HG03354 (cell line): ENCODE measurements at regions not wholly inside any gene's neighbourhood (a gene's known extent, or its start where the extent isn't known, plus 50 kb on each side); places are given as distances from the start of the nearest gene placed in this dataset.

Source experiments
- ATAC-seq: cut with Tn5 transposase; IDR thresholded peaks from one replicate; pipeline ENCODE4 v1.9.1; 2021; ENCODE audit warnings: mild to moderate bottlenecking; ENCODE audit not compliant: unreplicated experiment, poor library complexity, severe bottlenecking

- no peak for ATAC-seq
Observed at GRCh38 chr16:6377956-6378355, 954.7 kb upstream of the RBFOX1 start.

- no peak for ATAC-seq
Observed at GRCh38 chr16:6375465-6376075, 957.1 kb upstream of the RBFOX1 start.

- ATAC-seq, result no peak
Observed at GRCh38 chr16:6374821-6375220, 957.8 kb upstream of the RBFOX1 start.

DNA sequence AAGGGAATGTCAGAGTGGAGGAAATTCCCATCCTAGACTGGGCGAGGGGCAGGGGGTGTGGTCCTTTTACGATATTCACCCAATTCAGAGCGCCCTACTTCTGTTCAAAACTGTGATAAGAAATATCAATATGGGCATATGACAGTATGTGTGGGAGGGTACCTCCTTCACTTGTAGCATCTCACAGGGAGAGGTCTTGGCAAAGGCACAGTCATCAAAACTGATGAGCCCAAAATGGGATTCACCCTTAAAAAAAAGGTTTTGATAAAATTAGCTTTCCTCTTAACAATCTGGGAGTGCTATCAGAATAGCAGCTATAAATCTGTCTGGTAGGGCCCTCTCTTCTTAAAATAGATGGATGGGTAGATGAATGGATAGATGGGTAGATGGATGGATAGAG is 967.8 kb upstream of the RBFOX1 start:
- no peak for ATAC-seq

DNA sequence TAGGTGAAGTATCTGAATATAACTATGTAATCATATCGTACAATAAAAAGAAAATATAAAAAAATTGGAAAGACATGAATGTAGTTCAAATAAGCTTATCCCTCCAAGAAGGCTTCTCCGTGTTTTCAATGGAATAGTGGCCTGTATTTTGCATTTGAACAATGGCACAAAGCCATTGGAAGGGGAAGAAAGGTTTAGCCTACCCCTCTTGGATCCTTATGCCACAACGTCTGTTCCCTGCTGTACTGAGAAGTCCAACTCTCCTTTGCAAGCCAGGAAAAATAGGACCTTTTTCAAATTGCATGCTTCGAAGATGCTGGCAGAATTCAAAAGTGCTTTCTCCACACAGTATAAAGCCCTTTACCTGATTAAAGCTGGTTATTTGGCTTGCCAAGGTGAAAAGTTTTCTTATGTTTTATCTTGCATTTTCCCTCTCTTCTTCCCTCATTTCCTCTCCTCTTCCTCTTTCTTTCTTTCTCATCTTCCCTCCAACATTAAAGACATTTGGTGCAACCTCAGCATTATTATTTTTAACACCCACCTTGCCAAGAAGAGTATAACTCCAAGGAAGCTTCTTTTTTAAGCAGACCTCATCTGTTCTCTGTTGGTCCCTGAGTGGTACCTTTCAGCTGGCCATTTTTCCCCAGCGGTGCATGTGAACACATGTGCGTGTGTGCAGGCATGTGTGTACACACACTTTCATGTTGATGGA is 968.6 kb upstream of the RBFOX1 start:
- no peak for ATAC-seq

DNA sequence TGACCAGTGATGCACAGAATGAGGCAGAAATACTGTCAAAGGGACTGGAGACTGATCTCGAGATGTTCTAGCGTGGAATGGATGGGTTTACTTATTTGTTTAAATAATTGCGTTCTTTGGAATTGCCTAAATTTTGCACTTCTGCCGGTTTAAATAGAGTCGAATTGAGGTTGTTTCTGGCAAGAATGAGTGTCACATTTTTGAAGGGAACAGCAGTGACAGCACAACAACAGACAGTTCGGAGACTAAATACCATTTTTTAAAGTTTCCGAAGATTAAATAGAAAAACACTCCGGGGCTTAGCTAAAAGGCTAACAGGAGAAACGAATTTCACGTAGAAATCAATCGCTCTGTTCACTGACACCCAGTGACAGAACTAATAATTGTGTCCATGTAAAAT is 969.2 kb upstream of the RBFOX1 start:
- no peak for ATAC-seq

GRCh38 chr16:6362321-6362720 is 970.3 kb upstream of the RBFOX1 start:
- ATAC-seq, result no peak

GRCh38 chr16:6360641-6361040 is 972.0 kb upstream of the RBFOX1 start:
- no peak for ATAC-seq

- ATAC-seq, result no peak
Observed at GRCh38 chr16:6356911-6357310, 975.7 kb upstream of the RBFOX1 start.

- ATAC-seq, result no peak
Observed at GRCh38 chr16:6349725-6350124, 982.9 kb upstream of the RBFOX1 start.

- no peak for ATAC-seq
Observed at GRCh38 chr16:6345090-6345489, 987.6 kb upstream of the RBFOX1 start.

- ATAC-seq, result no peak
Observed at GRCh38 chr16:6343157-6343556, 989.5 kb upstream of the RBFOX1 start.

GRCh38 chr16:6341981-6342380 is 990.7 kb upstream of the RBFOX1 start:
- ATAC-seq, result no peak

DNA sequence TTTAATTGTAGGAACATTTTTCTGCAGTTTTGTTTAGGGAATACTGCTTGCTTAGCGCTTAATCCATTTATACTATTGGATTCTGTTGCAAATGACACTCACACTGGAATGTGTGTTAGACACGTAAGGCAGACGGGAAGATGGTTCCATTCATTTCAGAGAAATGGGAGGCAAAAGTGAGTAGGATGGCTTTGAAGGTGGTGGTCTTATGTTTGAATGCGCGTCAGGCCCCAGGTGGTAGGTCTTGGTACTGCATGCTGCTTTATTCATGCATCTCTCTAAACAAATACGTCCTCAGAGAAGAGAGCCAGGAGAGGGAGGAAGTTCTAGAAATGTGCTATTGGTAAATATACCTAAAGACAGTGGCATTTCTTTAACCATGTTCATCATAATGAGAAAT is 997.6 kb upstream of the RBFOX1 start:
- ATAC-seq, result no peak

GRCh38 chr16:6331770-6332169 is 1000.9 kb upstream of the RBFOX1 start:
- ATAC-seq, result no peak

DNA sequence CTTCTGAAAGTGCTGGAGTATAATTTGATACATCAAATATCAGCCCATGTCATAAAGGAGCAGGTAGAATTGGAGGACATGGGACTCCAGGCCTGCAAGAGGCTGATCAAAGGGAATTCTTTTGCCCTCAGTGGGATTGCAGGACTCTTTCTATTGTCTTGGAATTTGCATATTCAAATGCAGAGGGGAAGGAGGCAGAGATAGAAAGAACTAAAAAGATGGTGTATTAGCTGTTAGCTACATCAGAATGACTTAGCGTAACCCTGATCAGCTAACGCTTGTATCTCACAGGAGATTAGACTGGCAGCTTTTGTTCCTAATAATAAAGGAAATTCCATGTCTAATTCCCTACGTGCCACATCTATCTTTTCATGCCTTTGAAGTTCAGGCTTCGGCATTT is 1014.7 kb upstream of the RBFOX1 start:
- ATAC-seq, result no peak

DNA sequence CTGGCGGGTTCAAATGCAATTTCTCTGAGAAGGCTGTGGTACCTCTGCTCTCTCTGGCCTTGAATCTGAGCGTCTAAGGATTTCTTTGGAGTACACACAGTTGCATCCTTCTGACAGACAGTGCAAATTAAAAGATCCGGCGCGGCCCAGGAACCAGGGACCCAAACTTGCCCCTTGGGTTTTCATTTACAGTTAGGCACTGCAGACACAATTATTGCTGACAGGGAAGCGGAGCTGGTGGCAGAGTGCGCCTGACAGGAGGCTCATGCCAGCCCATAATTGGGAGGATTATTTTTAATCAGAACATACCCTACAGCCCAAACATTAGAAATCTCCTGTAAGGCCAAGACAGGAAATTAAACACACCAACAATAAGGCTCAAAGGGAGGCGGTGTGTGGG is 1023.4 kb upstream of the RBFOX1 start:
- ATAC-seq, result no peak

GRCh38 chr16:6308176-6308575 is 1024.5 kb upstream of the RBFOX1 start:
- ATAC-seq, result no peak

DNA sequence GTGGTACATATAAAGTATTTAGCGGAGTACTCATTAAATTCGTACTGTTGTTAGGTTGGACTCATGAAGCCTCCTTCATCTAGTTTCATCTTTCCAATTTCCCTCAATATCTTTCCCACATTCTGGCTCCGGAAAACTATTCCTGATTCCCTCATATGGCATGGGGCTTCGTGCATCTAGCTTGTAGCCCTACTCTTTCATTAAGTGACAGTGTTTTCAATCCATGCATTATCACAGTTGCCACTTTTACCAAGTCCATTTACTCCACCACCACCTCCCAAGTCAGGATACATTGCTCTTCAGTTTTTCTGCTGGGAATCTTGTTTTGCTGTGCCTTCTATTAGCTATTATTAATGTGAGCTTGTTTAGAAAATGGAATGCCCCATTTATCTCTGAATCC is 1032.1 kb upstream of the RBFOX1 start:
- ATAC-seq, result no peak

DNA sequence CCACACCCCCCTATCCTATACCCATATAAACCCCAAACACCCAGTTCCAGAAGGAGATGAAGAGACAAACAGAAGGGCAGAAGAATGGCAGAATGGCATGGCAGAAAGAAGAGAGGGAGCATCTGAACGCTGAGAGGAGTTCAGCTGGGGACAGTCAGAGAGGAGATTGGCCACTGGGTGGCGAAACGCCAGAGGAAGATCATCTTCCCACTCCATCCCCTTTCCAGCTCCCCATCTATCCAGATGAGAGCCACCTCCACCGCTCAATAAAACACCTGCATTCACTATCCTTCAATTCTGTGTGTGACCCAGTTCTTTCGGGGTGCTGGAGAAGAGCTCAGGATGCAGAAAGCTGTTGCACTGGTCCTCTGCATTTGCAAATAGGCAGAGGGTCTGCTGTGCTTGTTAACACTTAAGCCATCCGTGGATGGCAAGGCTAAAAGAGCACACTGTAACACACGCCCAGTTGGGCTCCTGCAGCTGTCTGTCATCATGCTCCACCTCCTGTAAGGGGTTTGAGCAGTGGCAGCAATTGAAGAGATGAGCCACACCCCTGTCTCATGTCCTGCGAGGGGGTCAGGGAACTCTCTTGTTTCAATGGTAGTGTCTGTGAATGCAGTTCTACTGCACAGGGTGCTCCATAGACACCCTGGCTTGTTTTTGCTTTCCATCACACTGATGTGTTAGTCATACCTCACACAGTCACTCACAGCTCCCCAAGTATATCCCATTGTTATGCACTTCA is 1034.8 kb upstream of the RBFOX1 start:
- no peak for ATAC-seq

DNA sequence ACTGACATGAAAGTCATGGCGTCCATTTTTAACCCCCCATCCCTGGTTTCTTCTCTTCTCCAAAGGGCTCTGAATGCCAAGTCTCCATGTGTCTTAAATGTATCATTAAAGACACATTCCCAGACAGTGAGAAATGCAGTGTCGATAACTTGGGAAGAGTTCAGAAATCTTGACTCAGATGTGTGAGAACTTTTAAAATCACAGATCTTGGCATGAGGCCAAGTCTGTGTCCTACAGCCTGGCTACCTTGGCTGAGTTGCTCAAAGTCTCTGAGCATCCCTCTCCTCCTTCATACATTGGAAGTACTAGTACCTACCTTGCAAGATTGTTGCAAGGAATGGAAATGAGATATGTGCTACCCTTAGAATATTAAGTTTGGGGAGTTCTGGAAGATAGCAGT is 1046.5 kb upstream of the RBFOX1 start:
- ATAC-seq, result no peak
